ENCODE measurements at regions not wholly inside any gene's neighbourhood (a gene's known extent, or its start where the extent isn't known, plus 50 kb on each side); places are given as distances from the start of the nearest gene placed in this dataset.
"Not testable (repeated sequence)": the region's sequence is repeated elsewhere in the genome, so short reads cannot be mapped to it uniquely, and the experiment has no call there.

- no peak for DNase-seq (ENCODE audit: low spot score)
Measured at GRCh38 chr13:61138857-61139256, 276.8 kb downstream of the PCDH20 start.

GRCh38 chr13:61136515-61136914 lies 279.1 kb downstream of the PCDH20 start:
- no peak for DNase-seq (ENCODE audit: low spot score)

GRCh38 chr13:61136093-61136492 lies 279.6 kb downstream of the PCDH20 start:
- no peak for DNase-seq (ENCODE audit: low spot score)

- DNase-seq (ENCODE audit: low spot score) = no peak
Measured at GRCh38 chr13:61135583-61135982, 280.1 kb downstream of the PCDH20 start.

- no peak for DNase-seq (ENCODE audit: low spot score)
Measured at GRCh38 chr13:61128850-61129645, 286.6 kb downstream of the PCDH20 start.

- no peak for DNase-seq (ENCODE audit: low spot score)
Measured at GRCh38 chr13:61123538-61124289, 291.9 kb downstream of the PCDH20 start.

GRCh38 chr13:61113140-61113658 lies 302.4 kb downstream of the PCDH20 start:
- DNase-seq (ENCODE audit: low spot score) = no peak

GRCh38 chr13:61111529-61111928 lies 304.1 kb downstream of the PCDH20 start:
- no peak for DNase-seq (ENCODE audit: low spot score)

GRCh38 chr13:61110732-61111131 lies 304.9 kb downstream of the PCDH20 start:
- peak; percentile 9 for DNase-seq (ENCODE audit: low spot score)

- DNase-seq (ENCODE audit: low spot score) = no peak
Measured at GRCh38 chr13:61109741-61110140, 305.9 kb downstream of the PCDH20 start.

GRCh38 chr13:61107989-61108388 lies 307.7 kb downstream of the PCDH20 start:
- no peak for DNase-seq (ENCODE audit: low spot score)

GRCh38 chr13:61095885-61096284 lies 319.8 kb downstream of the PCDH20 start:
- DNase-seq (ENCODE audit: low spot score) = no peak

GRCh38 chr13:61094865-61095264 lies 320.8 kb downstream of the PCDH20 start:
- no peak for DNase-seq (ENCODE audit: low spot score)

- DNase-seq (ENCODE audit: low spot score) = not testable (repeated sequence)
Measured at GRCh38 chr13:61089894-61090293, 325.8 kb downstream of the PCDH20 start.

- DNase-seq (ENCODE audit: low spot score) = no peak
Measured at GRCh38 chr13:61086087-61086486, 329.6 kb downstream of the PCDH20 start.

- no peak for DNase-seq (ENCODE audit: low spot score)
Measured at GRCh38 chr13:61084988-61085387, 330.7 kb downstream of the PCDH20 start.

GRCh38 chr13:61078976-61079770 lies 336.5 kb downstream of the PCDH20 start:
- no peak for DNase-seq (ENCODE audit: low spot score)

- no peak for DNase-seq (ENCODE audit: low spot score)
Measured at GRCh38 chr13:61052175-61052574, 363.5 kb downstream of the PCDH20 start.

- DNase-seq (ENCODE audit: low spot score) = no peak
Measured at GRCh38 chr13:61045251-61045650, 370.4 kb downstream of the PCDH20 start.

GRCh38 chr13:61040181-61040580 lies 375.5 kb downstream of the PCDH20 start:
- DNase-seq (ENCODE audit: low spot score) = no peak

- no peak for DNase-seq (ENCODE audit: low spot score)
Measured at GRCh38 chr13:61039302-61039701, 376.3 kb downstream of the PCDH20 start.

- DNase-seq (ENCODE audit: low spot score) = no peak
Measured at GRCh38 chr13:61036715-61037114, 378.9 kb downstream of the PCDH20 start.

Data from kidney tubule cell (primary cell).